HG03064 (cell line): ENCODE measurements at regions not wholly inside any gene's neighbourhood (a gene's known extent, or its start where the extent isn't known, plus 50 kb on each side); places are given as distances from the start of the nearest gene placed in this dataset.
"Not testable (repeated sequence)": the region's sequence is repeated elsewhere in the genome, so short reads cannot be mapped to it uniquely, and the experiment has no call there.

Experiments
- ATAC-seq: cut with Tn5 transposase; IDR thresholded peaks from one replicate; pipeline ENCODE4 v1.9.1; 2021; ENCODE audit warnings: low read depth; ENCODE audit not compliant: unreplicated experiment

- ATAC-seq: no peak
Measured at GRCh38 chr5:96483878-96484277, 50.8 kb upstream of the PCSK1 start.

GRCh38 chr5:96487859-96488258 lies 54.8 kb upstream of the PCSK1 start:
- no peak for ATAC-seq

GRCh38 chr5:96489532-96489931 lies 56.5 kb upstream of the PCSK1 start:
- no peak for ATAC-seq

- no peak for ATAC-seq
Measured at GRCh38 chr5:96492459-96493047, 59.5 kb upstream of the PCSK1 start.

GRCh38 chr5:96493219-96493790 lies 60.3 kb upstream of the PCSK1 start:
- no peak for ATAC-seq

- ATAC-seq: not testable (repeated sequence)
Measured at GRCh38 chr5:96495412-96495811, 62.4 kb upstream of the PCSK1 start.

GRCh38 chr5:96497027-96497426 lies 64.0 kb upstream of the PCSK1 start:
- not testable (repeated sequence) for ATAC-seq

- ATAC-seq: no peak
Measured at GRCh38 chr5:96499753-96500345, 66.8 kb upstream of the PCSK1 start.

- no peak for ATAC-seq
Measured at GRCh38 chr5:96501991-96502646, 69.1 kb upstream of the PCSK1 start.

- ATAC-seq: no peak
Measured at GRCh38 chr5:96503501-96504236, 70.6 kb upstream of the PCSK1 start.

GRCh38 chr5:96506376-96506775 lies 73.3 kb upstream of the PCSK1 start:
- no peak for ATAC-seq

- no peak for ATAC-seq
Measured at GRCh38 chr5:96506866-96507527, 73.9 kb upstream of the PCSK1 start.

GRCh38 chr5:96509316-96509715 lies 76.3 kb upstream of the PCSK1 start:
- ATAC-seq: no peak

- ATAC-seq: no peak
Measured at GRCh38 chr5:96509721-96510350, 76.8 kb upstream of the PCSK1 start.

GRCh38 chr5:96516631-96517071 lies 83.6 kb upstream of the PCSK1 start:
- no peak for ATAC-seq

- ATAC-seq: no peak
Measured at GRCh38 chr5:96517295-96517694, 84.2 kb upstream of the PCSK1 start.

GRCh38 chr5:96520345-96520744 lies 87.3 kb upstream of the PCSK1 start:
- no peak for ATAC-seq

- ATAC-seq: no peak
Measured at GRCh38 chr5:96522635-96523355, 89.7 kb upstream of the PCSK1 start.
